HepG2 (cell line): ENCODE measurements at regions not wholly inside any gene's neighbourhood (a gene's known extent, or its start where the extent isn't known, plus 50 kb on each side); places are given as distances from the start of the nearest gene placed in this dataset.

Experiments
- BCLAF1 ChIP-seq: fragments of 450-650 bp; IDR thresholded peaks from 2 replicates; pipeline ENCODE4 v1.6.1; 2017; ENCODE audit warnings: mild to moderate bottlenecking
- CCAR2 ChIP-seq: fragments of 200-400 bp; formaldehyde crosslinking; optimal IDR thresholded peaks from 2 replicates; pipeline ENCODE3; 2018; ENCODE audit warnings: low read depth, mild to moderate bottlenecking, low read length, moderate library complexity
- EZH2 ChIP-seq: conservative IDR thresholded peaks from 2 replicates; pipeline ENCODE4 v1.6.1; 2012; ENCODE audit warnings: mild to moderate bottlenecking, low read depth, low read length, moderate library complexity
- KLF6 ChIP-seq: IDR thresholded peaks from 2 replicates; pipeline ENCODE4 v1.8.0; 2016; ENCODE audit warnings: missing biosample characterization, missing genetic modification reagents
- NFE2L1 ChIP-seq: sonication (generic); formaldehyde crosslinking; IDR thresholded peaks from 2 replicates; pipeline ENCODE4 v1.4.0; 2020; ENCODE audit warnings: missing genetic modification reagents, mild to moderate bottlenecking, borderline replicate concordance
- POLR2A ChIP-seq, 2 experiments: IDR thresholded peaks; 2 replicates each; pipeline ENCODE4 v1.6.1; 2011; ENCODE audit warnings: low read depth in 2 of 2, low read length in 2 of 2, mild to moderate bottlenecking in 1 of 2, moderate library complexity in 1 of 2; ENCODE audit not compliant: insufficient read depth in 1 of 2
- PPARG ChIP-seq: conservative IDR thresholded peaks from 2 replicates; pipeline ENCODE4 v1.6.1; 2016; ENCODE audit warnings: missing biosample characterization, missing genetic modification reagents
- REST ChIP-seq, 2 experiments: IDR thresholded peaks; 2 replicates each; pipeline ENCODE4 v1.6.1; 2011 to 2012; ENCODE audit warnings: low read length in 2 of 2, borderline replicate concordance in 1 of 2, low read depth in 1 of 2, mild to moderate bottlenecking in 1 of 2, moderate library complexity in 1 of 2
- ZNF30 ChIP-seq: sonication (generic); formaldehyde crosslinking; IDR thresholded peaks from 2 replicates; pipeline ENCODE4 v1.5.0; 2020; ENCODE audit warnings: mild to moderate bottlenecking, missing genetic modification reagents
- ZNF670 ChIP-seq: sonication (generic); formaldehyde crosslinking; IDR thresholded peaks from 2 replicates; pipeline ENCODE4 v1.8.0; 2022; ENCODE audit warnings: mild to moderate bottlenecking, missing genetic modification reagents, borderline replicate concordance
- TF ChIP-seq, protein P1 (sequence below): sonication (generic); formaldehyde crosslinking; IDR thresholded peaks from 2 replicates; pipeline ENCODE4; 2020; ENCODE audit warnings: missing genetic modification reagents, mild to moderate bottlenecking, borderline replicate concordance
- TF ChIP-seq, protein P2 (sequence below): sonication (generic); formaldehyde crosslinking; IDR thresholded peaks from 2 replicates; pipeline ENCODE4 v1.5.0; 2020; ENCODE audit warnings: mild to moderate bottlenecking, missing genetic modification reagents, moderate library complexity

GRCh38 chr4:137927972-137928371 is 314.2 kb downstream of the SLC7A11 start:
- TF ChIP-seq REST (IDR thresholded peaks at IDR 0.05; ENCODE audit: borderline replicate concordance in 1 of 2, low read depth in 1 of 2, low read length in 2 of 2) (no peak), ZNF670 (CRISPR knock-in tag) (no peak), ZNF30 (CRISPR knock-in tag) (no peak), POLR2A (IDR thresholded peaks at IDR 0.05; ENCODE audit: insufficient read depth in 1 of 2, low read depth in 2 of 2, low read length in 2 of 2) (no peak), CCAR2 (no peak), EZH2 (no peak), PPARG (CRISPR knock-in tag) (no peak), KLF6 (CRISPR knock-in tag) (no peak), BCLAF1 (no peak), NFE2L1 (CRISPR knock-in tag) (no peak)
- TF ChIP-seq, protein P1, sequence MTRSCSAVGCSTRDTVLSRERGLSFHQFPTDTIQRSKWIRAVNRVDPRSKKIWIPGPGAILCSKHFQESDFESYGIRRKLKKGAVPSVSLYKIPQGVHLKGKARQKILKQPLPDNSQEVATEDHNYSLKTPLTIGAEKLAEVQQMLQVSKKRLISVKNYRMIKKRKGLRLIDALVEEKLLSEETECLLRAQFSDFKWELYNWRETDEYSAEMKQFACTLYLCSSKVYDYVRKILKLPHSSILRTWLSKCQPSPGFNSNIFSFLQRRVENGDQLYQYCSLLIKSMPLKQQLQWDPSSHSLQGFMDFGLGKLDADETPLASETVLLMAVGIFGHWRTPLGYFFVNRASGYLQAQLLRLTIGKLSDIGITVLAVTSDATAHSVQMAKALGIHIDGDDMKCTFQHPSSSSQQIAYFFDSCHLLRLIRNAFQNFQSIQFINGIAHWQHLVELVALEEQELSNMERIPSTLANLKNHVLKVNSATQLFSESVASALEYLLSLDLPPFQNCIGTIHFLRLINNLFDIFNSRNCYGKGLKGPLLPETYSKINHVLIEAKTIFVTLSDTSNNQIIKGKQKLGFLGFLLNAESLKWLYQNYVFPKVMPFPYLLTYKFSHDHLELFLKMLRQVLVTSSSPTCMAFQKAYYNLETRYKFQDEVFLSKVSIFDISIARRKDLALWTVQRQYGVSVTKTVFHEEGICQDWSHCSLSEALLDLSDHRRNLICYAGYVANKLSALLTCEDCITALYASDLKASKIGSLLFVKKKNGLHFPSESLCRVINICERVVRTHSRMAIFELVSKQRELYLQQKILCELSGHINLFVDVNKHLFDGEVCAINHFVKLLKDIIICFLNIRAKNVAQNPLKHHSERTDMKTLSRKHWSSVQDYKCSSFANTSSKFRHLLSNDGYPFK (CRISPR knock-in tag) = no peak
- TF ChIP-seq, protein P2, sequence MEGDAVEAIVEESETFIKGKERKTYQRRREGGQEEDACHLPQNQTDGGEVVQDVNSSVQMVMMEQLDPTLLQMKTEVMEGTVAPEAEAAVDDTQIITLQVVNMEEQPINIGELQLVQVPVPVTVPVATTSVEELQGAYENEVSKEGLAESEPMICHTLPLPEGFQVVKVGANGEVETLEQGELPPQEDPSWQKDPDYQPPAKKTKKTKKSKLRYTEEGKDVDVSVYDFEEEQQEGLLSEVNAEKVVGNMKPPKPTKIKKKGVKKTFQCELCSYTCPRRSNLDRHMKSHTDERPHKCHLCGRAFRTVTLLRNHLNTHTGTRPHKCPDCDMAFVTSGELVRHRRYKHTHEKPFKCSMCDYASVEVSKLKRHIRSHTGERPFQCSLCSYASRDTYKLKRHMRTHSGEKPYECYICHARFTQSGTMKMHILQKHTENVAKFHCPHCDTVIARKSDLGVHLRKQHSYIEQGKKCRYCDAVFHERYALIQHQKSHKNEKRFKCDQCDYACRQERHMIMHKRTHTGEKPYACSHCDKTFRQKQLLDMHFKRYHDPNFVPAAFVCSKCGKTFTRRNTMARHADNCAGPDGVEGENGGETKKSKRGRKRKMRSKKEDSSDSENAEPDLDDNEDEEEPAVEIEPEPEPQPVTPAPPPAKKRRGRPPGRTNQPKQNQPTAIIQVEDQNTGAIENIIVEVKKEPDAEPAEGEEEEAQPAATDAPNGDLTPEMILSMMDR = no peak
